GM21576 (cell line): ENCODE measurements at regions not wholly inside any gene's neighbourhood (a gene's known extent, or its start where the extent isn't known, plus 50 kb on each side); places are given as distances from the start of the nearest gene placed in this dataset.
"Not testable (repeated sequence)": the region's sequence is repeated elsewhere in the genome, so short reads cannot be mapped to it uniquely, and the experiment has no call there.

Source experiments
- ATAC-seq: cut with Tn5 transposase; IDR thresholded peaks from one replicate; pipeline ENCODE4 v1.9.1; 2021; ENCODE audit warnings: mild to moderate bottlenecking, moderate library complexity; ENCODE audit not compliant: unreplicated experiment

- no peak for ATAC-seq
Observed at GRCh38 chr3:88403319-88403718, 253.6 kb downstream of the C3orf38 start.

DNA sequence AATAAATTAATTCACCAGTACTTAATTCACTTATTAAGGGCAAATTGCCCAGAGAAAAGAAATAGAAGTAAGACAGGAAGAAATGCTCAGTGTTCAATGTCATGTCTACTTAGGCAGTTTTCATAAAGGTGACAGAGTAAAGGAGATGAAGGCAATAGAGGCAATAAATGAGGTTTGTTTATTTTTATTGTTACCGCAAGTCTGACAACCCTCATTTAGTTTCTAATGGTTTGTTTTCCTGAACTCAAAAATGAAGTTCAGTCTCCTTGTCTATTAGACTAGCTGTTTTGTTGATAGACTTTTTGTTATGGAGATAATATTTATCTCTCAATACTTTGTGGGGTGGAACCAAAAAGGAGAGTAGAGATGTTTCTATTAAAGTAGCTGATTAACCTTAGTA is 258.3 kb downstream of the C3orf38 start:
- ATAC-seq, result no peak

GRCh38 chr3:88408935-88409334 is 259.2 kb downstream of the C3orf38 start:
- ATAC-seq, result no peak

DNA sequence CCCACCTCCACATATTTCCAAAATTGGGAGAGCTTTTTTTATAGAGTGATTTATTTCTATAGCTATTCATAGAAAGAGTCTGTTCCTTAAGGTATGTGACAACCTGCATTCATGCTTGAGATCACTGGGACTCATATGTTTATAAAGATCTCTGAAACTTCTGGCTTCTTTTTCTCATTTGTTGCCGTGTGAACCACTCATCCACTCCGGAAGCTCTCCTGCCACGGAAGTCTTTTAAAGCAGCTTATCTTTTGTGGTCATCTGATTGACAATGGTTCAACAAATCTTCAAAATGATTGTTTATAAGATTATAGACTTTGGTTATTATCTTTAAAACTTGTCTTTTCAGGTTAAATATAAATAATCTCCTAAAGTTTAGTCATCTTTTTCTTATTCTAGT is 260.5 kb downstream of the C3orf38 start:
- ATAC-seq, result no peak

DNA sequence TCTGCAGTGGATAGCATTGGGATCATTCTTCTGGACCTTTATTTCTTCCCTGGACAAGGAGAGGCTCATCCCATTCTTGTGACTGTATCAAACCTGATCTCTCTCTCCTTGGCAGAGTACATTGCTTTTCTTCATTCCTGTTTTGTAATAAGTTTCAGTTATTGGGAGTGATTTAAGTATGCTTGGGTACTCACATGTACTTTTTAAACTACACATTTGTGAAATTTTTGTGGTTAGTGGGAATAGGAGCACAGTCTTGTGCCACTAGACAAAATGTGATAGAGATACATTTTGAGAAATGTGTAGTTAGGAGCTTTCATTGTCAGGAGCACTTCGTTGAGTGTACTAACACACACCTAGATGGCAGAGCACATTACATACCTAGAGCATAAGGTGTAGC is 262.6 kb downstream of the C3orf38 start:
- no peak for ATAC-seq

DNA sequence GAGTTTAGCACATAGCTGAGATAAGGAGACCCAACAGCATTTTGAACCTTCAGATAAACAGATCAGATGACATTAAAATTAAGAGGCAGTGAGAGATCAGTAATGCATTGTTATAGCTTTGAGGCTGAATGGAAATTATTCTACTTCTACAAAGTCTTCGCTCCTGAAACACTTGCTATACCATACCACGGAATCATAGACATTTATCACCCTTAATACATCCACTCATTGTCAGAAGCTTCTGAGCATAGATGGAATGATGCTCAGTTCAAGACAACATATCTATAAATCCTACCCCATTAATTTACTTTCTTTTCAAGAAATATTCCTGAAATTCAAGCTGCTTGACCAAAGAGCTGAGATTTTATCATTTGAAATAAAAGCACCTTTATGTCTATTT is 266.7 kb downstream of the C3orf38 start:
- no peak for ATAC-seq

DNA sequence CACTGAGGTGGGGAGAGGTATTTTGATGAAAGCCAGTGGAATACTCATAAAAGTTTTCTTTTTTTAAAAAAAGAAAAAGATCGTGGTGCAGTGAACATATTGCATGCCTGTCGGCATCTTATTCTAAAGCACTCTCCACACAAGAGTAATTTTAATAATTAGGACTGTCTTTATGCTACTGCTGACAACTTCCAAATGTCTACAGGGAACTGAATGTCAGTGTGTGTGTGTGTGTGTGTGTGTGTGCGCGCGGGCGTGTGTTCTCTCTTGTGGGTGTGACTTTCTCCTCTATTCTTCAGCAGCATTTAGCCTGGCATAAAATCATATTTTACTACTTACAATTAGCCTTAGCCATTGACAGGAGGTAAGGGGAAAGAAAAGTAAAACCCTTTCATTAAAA is 268.5 kb downstream of the C3orf38 start:
- ATAC-seq, result no peak

GRCh38 chr3:88433568-88433967 is 283.8 kb downstream of the C3orf38 start:
- ATAC-seq, result peak; percentile 100

- no peak for ATAC-seq
Observed at GRCh38 chr3:88434001-88434400, 284.2 kb downstream of the C3orf38 start.

DNA sequence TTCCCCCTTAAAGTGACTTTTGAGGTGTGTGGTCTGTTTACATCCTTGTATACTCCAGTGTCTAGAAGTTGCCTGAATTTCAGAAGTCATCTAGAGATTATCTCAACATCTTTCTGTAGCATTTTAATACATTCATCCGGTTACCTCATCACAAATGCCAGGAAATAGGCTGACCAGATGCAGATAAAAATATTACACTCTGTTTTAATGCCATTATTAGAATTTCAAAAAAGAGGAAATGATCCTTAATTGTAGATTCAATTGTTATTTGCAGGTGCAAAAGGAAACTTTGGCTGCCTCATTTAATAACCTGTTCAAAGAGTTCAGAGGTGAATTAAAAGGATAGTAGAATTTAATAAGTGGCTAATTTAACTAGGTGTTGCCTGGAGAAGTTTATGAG is 290.9 kb downstream of the C3orf38 start:
- peak; percentile 89 for ATAC-seq

GRCh38 chr3:88443066-88443465 is 293.3 kb downstream of the C3orf38 start:
- ATAC-seq, result no peak

GRCh38 chr3:88444251-88444650 is 294.5 kb downstream of the C3orf38 start:
- no peak for ATAC-seq

- no peak for ATAC-seq
Observed at GRCh38 chr3:88452228-88452627, 302.5 kb downstream of the C3orf38 start.

DNA sequence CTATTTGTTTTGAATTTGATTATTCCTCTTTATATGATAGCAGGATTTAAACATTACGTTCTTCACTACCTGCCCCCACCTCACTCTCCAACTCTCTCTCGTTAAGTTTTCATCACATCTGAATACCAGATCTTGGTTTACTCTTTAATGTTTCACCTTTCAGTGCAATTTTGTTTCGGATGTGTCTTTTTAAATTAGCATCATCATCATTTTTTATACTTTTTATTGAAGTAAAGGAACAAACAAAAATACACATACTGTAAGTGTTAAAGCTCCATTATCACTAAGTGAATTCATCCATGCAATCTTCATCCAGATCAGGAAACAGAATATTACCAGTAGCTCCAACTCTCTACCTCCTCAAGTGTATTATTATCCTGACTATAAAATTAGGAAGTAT is 310.6 kb downstream of the C3orf38 start:
- no peak for ATAC-seq

DNA sequence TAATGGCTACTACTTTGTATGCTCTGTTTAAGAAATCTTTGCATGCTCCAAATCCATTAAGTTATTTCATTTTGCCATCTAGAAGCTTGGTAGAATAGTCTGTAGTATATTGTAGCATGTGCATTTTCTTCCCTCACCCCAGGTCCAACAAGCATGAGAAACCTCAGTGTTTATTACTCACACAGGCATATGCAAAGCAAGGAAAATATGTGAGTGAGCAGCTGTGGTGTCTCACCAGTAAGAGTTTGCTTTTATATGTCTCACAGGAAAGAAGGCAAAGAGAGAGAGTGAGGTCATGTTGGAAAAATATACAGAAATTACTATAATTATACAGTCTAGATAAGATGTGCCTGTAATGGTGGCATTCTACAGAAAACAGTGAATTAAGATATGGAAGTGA is 312.5 kb downstream of the C3orf38 start:
- no peak for ATAC-seq

- ATAC-seq, result no peak
Observed at GRCh38 chr3:88467191-88467590, 317.4 kb downstream of the C3orf38 start.

- no peak for ATAC-seq
Observed at GRCh38 chr3:88469216-88469615, 319.5 kb downstream of the C3orf38 start.

- no peak for ATAC-seq
Observed at GRCh38 chr3:88478460-88478859, 328.7 kb downstream of the C3orf38 start.

DNA sequence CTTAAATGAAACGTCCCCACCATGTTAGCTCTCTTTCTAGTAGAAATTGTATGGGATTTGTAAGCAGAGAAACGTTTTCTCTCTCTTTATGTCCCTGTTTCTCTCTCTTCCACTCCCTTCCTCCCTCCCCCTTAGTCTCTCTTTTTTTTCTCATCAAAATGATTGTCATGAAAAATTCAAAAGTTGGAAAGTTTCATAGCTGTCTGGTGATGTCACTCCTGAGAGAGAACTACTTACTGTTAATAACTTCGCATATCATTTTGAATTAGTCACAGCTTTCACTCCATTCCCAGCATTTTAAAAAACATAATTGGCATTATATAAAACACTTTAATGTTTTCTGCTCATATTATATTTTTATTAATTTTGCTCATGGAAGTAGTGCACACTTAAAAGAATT is 331.1 kb downstream of the C3orf38 start:
- no peak for ATAC-seq

DNA sequence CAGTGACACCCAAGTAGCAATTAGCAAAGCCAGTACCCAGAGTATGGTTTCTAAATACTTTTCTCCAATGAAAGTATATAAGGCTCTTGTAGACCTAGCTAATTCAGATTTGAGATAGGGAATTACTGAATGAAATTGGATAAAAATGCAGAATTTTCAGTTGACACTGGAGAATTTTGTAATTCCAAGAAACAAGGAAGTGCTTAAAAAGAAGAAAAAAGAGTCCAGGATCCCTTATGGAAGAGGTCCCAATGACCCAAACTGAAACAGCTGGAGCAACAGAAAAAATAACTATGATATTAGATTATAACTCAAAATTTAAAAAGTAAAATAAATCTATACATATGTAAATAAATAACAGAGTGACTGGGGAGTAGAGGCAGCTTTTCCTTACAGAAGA is 335.2 kb downstream of the C3orf38 start:
- no peak for ATAC-seq

GRCh38 chr3:88508818-88509217 is 359.1 kb downstream of the C3orf38 start:
- ATAC-seq, result not testable (repeated sequence)

GRCh38 chr3:88509582-88509981 is 359.8 kb downstream of the C3orf38 start:
- no peak for ATAC-seq

DNA sequence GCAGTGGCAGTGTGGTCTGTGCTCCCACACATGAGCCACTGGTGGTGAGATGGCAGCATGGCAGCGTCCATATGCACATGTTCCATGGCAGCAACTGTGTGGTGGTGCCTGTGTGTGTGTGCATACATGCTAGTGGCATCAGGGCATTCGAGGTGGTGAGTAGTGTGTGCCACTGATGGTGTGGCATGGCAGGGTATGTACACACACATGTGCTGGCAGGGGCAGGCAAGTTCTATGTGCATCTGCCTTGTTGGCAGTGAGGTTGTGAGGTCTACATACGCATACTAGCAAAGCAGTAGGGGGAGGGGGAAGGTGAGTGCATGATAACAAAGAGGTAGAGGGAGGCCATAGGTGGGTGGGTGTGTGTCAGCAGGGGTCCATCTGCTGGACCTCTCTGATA is 378.7 kb downstream of the C3orf38 start:
- no peak for ATAC-seq

DNA sequence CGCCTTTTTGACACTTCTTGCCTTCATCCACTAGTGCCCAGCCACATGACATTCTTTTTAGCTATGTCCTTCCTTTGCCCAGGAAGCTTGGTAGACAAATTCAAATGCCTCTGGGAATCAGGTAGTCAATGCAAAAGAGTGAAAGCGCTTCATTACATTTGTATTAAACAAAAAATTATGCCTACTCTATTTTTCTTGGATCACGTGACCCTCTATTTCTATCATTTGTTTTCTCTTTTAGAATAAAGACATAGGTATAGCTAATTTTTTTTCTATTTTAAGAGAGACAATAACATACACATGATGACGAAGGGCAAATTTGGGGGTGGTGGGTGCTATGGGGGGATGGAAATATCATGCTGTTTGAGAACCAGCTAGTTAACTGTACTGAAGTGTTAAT is 384.8 kb downstream of the C3orf38 start:
- ATAC-seq, result no peak
